Activated T-cell treated with anti-CD3 and anti-CD28 coated beads, Interleukin-2, amount 50 U/mL, for 1 hour (primary cell): ENCODE measurements at regions not wholly inside any gene's neighbourhood (a gene's known extent, or its start where the extent isn't known, plus 50 kb on each side); places are given as distances from the start of the nearest gene placed in this dataset.
"Not testable (repeated sequence)": the region's sequence is repeated elsewhere in the genome, so short reads cannot be mapped to it uniquely, and the experiment has no call there.

ENCODE experiments used
- DNase-seq: peaks from one replicate; pipeline ENCODE4 v3.0.0-alpha.2; 2020

GRCh38 chr6:104486035-104486434, 373.7 kb downstream of the HACE1 start:
- DNase-seq: no peak

GRCh38 chr6:104484626-104485025, 375.1 kb downstream of the HACE1 start:
- DNase-seq: no peak

GRCh38 chr6:104484191-104484590, 375.5 kb downstream of the HACE1 start:
- DNase-seq: no peak

GRCh38 chr6:104483225-104483834, 376.4 kb downstream of the HACE1 start:
- no peak for DNase-seq

GRCh38 chr6:104477569-104477968, 382.1 kb downstream of the HACE1 start:
- DNase-seq: no peak

- no peak for DNase-seq
Measured at GRCh38 chr6:104473021-104473429, 386.7 kb downstream of the HACE1 start.

- DNase-seq: no peak
Measured at GRCh38 chr6:104472021-104472901, 387.5 kb downstream of the HACE1 start.

- DNase-seq: no peak
Measured at GRCh38 chr6:104466306-104466705, 393.4 kb downstream of the HACE1 start.

- no peak for DNase-seq
Measured at GRCh38 chr6:104462811-104463599, 396.7 kb downstream of the HACE1 start.

GRCh38 chr6:104460738-104461483, 398.8 kb downstream of the HACE1 start:
- DNase-seq: no peak

GRCh38 chr6:104459543-104459942, 400.2 kb downstream of the HACE1 start:
- no peak for DNase-seq

GRCh38 chr6:104449918-104450317, 409.8 kb downstream of the HACE1 start:
- DNase-seq: no peak

- DNase-seq: not testable (repeated sequence)
Measured at GRCh38 chr6:104446101-104447080, 413.3 kb downstream of the HACE1 start.

GRCh38 chr6:104434519-104434918, 425.2 kb downstream of the HACE1 start:
- DNase-seq: no peak

- no peak for DNase-seq
Measured at GRCh38 chr6:104431096-104431495, 428.6 kb downstream of the HACE1 start.

- DNase-seq: no peak
Measured at GRCh38 chr6:104428184-104428583, 431.5 kb downstream of the HACE1 start.

- no peak for DNase-seq
Measured at GRCh38 chr6:104423691-104424090, 436.0 kb downstream of the HACE1 start.

- DNase-seq: no peak
Measured at GRCh38 chr6:104421650-104422049, 438.1 kb downstream of the HACE1 start.

GRCh38 chr6:104418839-104419238, 440.9 kb downstream of the HACE1 start:
- DNase-seq: no peak

- DNase-seq: no peak
Measured at GRCh38 chr6:104418125-104418524, 441.6 kb downstream of the HACE1 start.

GRCh38 chr6:104414723-104415122, 445.0 kb downstream of the HACE1 start:
- no peak for DNase-seq

GRCh38 chr6:104413767-104414166, 446.0 kb downstream of the HACE1 start:
- DNase-seq: no peak
